ENCODE measurements at regions not wholly inside any gene's neighbourhood (a gene's known extent, or its start where the extent isn't known, plus 50 kb on each side); places are given as distances from the start of the nearest gene placed in this dataset.

DNA sequence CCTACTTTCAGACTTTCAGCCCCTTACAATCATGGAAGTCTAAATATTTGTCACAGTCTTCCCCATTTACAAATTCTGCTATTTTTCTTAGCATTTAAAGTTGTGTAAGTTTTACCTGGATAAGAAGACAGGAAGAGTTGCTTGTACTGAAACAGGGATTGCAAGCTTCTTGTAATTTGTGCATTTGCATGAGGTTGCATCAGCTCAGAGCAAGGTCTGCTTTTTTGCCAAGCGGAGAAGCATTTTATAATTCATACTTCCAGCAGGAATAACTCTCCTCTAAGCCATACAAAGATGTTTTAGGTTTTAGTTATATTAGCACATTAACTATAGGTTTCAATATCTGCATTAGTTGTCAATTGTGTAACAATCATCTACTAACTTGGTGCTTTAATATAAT is 922.0 kb upstream of the PABPC4L start:
- intact Hi-C loops (cut with DNase I) = no loop called here
- H3K27me3 ChIP-seq (replicated peaks; ENCODE audit: insufficient read depth) = no peaks in the 10 kb centered on the region
- H3K4me3 ChIP-seq = no peak overlapping the region
- H3K9me3 ChIP-seq = no peaks in the 10 kb centered on the region
- H3K27ac ChIP-seq = no peak overlapping the region
- 91% methylated on average over 1 of the region's 1 CpG for WGBS
- TF ChIP-seq, protein P1, sequence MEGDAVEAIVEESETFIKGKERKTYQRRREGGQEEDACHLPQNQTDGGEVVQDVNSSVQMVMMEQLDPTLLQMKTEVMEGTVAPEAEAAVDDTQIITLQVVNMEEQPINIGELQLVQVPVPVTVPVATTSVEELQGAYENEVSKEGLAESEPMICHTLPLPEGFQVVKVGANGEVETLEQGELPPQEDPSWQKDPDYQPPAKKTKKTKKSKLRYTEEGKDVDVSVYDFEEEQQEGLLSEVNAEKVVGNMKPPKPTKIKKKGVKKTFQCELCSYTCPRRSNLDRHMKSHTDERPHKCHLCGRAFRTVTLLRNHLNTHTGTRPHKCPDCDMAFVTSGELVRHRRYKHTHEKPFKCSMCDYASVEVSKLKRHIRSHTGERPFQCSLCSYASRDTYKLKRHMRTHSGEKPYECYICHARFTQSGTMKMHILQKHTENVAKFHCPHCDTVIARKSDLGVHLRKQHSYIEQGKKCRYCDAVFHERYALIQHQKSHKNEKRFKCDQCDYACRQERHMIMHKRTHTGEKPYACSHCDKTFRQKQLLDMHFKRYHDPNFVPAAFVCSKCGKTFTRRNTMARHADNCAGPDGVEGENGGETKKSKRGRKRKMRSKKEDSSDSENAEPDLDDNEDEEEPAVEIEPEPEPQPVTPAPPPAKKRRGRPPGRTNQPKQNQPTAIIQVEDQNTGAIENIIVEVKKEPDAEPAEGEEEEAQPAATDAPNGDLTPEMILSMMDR (IDR thresholded peaks at IDR 0.05) = no peak
- TF ChIP-seq POLR2A (IDR thresholded peaks at IDR 0.05) = no peak
- TF ChIP-seq POLR2AphosphoS5 (IDR thresholded peaks at IDR 0.05) = no peak
- no peaks in the 10 kb centered on the region for H3K36me3 ChIP-seq
- H3K4me1 ChIP-seq (replicated peaks) = no peaks in the 10 kb centered on the region
- DNase-seq (ENCODE audit: low spot score) = no peak

DNA sequence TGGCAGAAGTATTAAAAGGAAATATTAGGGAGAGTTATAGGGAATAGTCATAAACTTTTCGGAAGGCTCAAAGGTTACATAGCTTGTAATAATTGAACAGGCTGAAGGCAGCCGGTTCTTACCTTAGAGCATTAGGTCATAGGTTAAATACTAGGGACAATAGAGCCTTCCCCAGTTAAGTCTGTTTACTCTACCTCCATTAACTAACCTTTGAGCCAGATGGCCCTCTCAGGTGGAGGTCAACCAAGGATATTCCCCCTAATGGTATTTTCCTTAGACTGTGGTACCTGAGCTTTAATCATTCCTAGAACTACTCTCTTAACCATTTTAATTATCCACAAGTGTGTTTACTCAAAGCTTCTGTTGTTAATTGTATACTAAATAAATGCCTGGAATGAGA is 920.9 kb upstream of the PABPC4L start:
- 54% methylated on average over 2 of the region's 2 CpGs for WGBS
- TF ChIP-seq, protein P1 (IDR thresholded peaks at IDR 0.05) = no peak
- no peak for TF ChIP-seq POLR2AphosphoS5 (IDR thresholded peaks at IDR 0.05)
- no peak for TF ChIP-seq POLR2A (IDR thresholded peaks at IDR 0.05)
- Histone ChIP-seq H3K27me3 (replicated peaks; ENCODE audit: insufficient read depth) (no peaks in the 10 kb centered on the region), H3K36me3 (no peaks in the 10 kb centered on the region), H3K9me3 (no peaks in the 10 kb centered on the region), H3K27ac (no peak overlapping the region), H3K4me1 (replicated peaks) (no peaks in the 10 kb centered on the region), H3K4me3 (no peak overlapping the region)
- intact Hi-C loops (cut with DNase I) = no loop called here
- DNase-seq (ENCODE audit: low spot score) = no peak

DNA sequence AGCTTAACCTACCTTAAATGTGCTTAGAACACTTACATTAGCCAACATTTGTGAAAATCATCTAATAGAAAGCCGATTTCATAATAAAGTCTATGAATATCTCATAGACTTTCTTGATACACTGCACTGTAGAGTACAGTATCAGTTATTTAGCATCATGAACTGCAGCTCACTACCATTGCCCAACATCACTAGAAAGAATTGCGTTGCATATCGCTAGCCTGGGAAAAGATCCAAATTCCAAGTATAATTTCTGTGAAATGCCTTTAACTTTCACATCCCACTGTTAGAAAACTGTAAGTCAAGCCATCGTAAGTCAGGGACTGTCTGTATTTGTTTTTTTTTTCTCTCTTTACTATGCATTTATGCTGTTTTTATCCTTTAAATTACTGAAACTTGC is 918.6 kb upstream of the PABPC4L start:
- H3K27ac ChIP-seq = no peak overlapping the region
- no peak overlapping the region for H3K4me3 ChIP-seq
- TF ChIP-seq POLR2A (IDR thresholded peaks at IDR 0.05) = no peak
- TF ChIP-seq, protein P1 (IDR thresholded peaks at IDR 0.05) = no peak
- TF ChIP-seq POLR2AphosphoS5 (IDR thresholded peaks at IDR 0.05) = no peak
- intact Hi-C loops (cut with DNase I) = no loop called here
- no peaks in the 10 kb centered on the region for H3K36me3 ChIP-seq
- DNase-seq (ENCODE audit: low spot score) = no peak
- H3K27me3 ChIP-seq (replicated peaks; ENCODE audit: insufficient read depth) = no peaks in the 10 kb centered on the region
- no peaks in the 10 kb centered on the region for H3K4me1 ChIP-seq (replicated peaks)
- no peaks in the 10 kb centered on the region for H3K9me3 ChIP-seq
- 77% methylated on average over 4 of the region's 4 CpGs for WGBS

DNA sequence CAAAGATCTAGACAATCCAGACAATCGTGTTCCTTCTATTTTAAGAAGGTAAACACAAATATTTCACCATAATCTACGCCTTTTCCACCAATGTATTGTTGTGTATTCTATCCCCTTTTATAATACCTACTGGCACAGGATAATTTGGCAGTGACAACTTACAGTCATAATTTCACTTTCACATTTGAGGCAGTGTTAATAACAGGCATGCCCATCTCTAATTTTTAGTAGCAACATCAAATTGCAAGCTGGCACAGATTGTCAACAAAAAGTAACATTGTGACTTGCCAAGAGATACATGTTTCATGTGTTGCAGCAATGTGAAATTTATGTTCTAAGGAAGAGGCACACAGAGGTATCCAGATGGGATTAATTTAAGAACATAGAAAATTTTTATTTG is 912.5 kb upstream of the PABPC4L start:
- TF ChIP-seq POLR2AphosphoS5 (IDR thresholded peaks at IDR 0.05) (no peak), POLR2A (IDR thresholded peaks at IDR 0.05) (no peak)
- TF ChIP-seq, protein P1 (IDR thresholded peaks at IDR 0.05) = no peak
- no peaks in the 10 kb centered on the region for H3K27me3 ChIP-seq (replicated peaks; ENCODE audit: insufficient read depth)
- H3K4me1 ChIP-seq (replicated peaks) = no peaks in the 10 kb centered on the region
- no peak overlapping the region for H3K4me3 ChIP-seq
- DNase-seq (ENCODE audit: low spot score) = no peak
- H3K36me3 ChIP-seq = no peaks in the 10 kb centered on the region
- 32% methylated on average over 2 of the region's 2 CpGs for WGBS
- no peak overlapping the region for H3K27ac ChIP-seq
- intact Hi-C loops (cut with DNase I) = no loop called here
- H3K9me3 ChIP-seq = no peaks in the 10 kb centered on the region

DNA sequence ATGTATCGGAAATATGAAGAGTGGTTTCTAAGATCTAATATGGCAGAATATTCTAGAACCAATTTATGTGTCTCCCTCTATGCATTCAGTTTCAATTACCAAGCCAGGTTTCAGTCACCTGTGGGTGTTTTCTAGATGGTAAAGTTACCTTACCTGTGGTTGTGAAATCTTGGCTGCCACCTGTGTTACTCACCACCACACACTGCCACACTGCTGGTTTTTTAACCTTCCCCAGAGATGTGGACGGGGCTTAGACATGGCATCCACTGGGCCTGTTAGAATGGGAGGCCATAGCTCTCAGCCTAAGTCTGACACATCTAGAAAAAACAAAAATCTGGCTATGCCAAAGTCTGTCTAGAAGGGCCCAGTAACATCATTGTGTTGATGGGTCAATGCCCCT is 896.5 kb upstream of the PABPC4L start:
- no peaks in the 10 kb centered on the region for H3K4me1 ChIP-seq (replicated peaks)
- no peaks in the 10 kb centered on the region for H3K36me3 ChIP-seq
- intact Hi-C loops (cut with DNase I) = no loop called here
- H3K4me3 ChIP-seq = no peak overlapping the region
- TF ChIP-seq POLR2A (IDR thresholded peaks at IDR 0.05) = no peak
- no peak for TF ChIP-seq POLR2AphosphoS5 (IDR thresholded peaks at IDR 0.05)
- TF ChIP-seq, protein P1 (IDR thresholded peaks at IDR 0.05) = no peak
- DNase-seq (ENCODE audit: low spot score) = no peak
- no peak overlapping the region for H3K27ac ChIP-seq
- no peaks in the 10 kb centered on the region for H3K27me3 ChIP-seq (replicated peaks; ENCODE audit: insufficient read depth)
- 88% methylated on average over 2 of the region's 2 CpGs for WGBS
- H3K9me3 ChIP-seq = no peaks in the 10 kb centered on the region

Measured in prostate gland (tissue), 2 donors.